Lung (tissue), 11 donors: ENCODE measurements at regions not wholly inside any gene's neighbourhood (a gene's known extent, or its start where the extent isn't known, plus 50 kb on each side); places are given as distances from the start of the nearest gene placed in this dataset.

Source experiments
- ATAC-seq: fragments of 200-7000 bp; cut with Tn5 transposase; one replicate; pipeline ENCODE4 v1.9.1; 2020; ENCODE audit warnings: moderate number of reproducible peaks; ENCODE audit not compliant: insufficient read depth, low FRiP score
- DNase-seq, 3 donors: peaks; one replicate each; pipeline ENCODE4 v3.0.0-alpha.2; 2013 to 2017
- H3K27ac ChIP-seq, 2 donors: one replicate each; pipeline ENCODE4 v1.5.1; 2013; ENCODE audit warnings: mild to moderate bottlenecking in 2 of 2, moderate library complexity in 2 of 2, control low read depth in 1 of 2, inconsistent platforms in 1 of 2, low read depth in 1 of 2, low read length in 1 of 2
- H3K27me3 ChIP-seq, 3 donors: one replicate each; pipeline ENCODE4 v1.5.1; 2013; ENCODE audit warnings: low read length in 2 of 3; ENCODE audit not compliant: control insufficient read depth in 3 of 3, insufficient read depth in 3 of 3
- H3K36me3 ChIP-seq, 4 donors: one replicate each; pipeline ENCODE4 v1.5.1; 2013; ENCODE audit warnings: low read length in 4 of 4, mild to moderate bottlenecking in 1 of 4, moderate library complexity in 1 of 4; ENCODE audit not compliant: control insufficient read depth in 4 of 4, insufficient read depth in 4 of 4
- H3K4me1 ChIP-seq, 5 donors: one replicate each; pipeline ENCODE4 v1.5.1; 2013; ENCODE audit warnings: low read length in 5 of 5, mild to moderate bottlenecking in 2 of 5, moderate library complexity in 1 of 5; ENCODE audit not compliant: control insufficient read depth in 5 of 5, insufficient read depth in 5 of 5
- H3K4me3 ChIP-seq: one replicate; pipeline ENCODE4 v1.5.1; 2013; ENCODE audit warnings: mild to moderate bottlenecking, control low read depth, moderate library complexity
- H3K9ac ChIP-seq, 2 donors: one replicate each; pipeline ENCODE4 v1.5.1; 2013; ENCODE audit warnings: low read length in 2 of 2, control low read depth in 1 of 2; ENCODE audit not compliant: insufficient read depth in 1 of 2
- H3K9me3 ChIP-seq, 4 donors: one replicate each; pipeline ENCODE4 v1.5.1; 2013; ENCODE audit warnings: low read length in 3 of 4, mild to moderate bottlenecking in 1 of 4, moderate library complexity in 1 of 4; ENCODE audit not compliant: control insufficient read depth in 4 of 4, insufficient read depth in 3 of 4
- CTCF ChIP-seq: IDR thresholded peaks from 2 replicates; pipeline ENCODE4 v1.5.1; 2012; ENCODE audit warnings: mild to moderate bottlenecking; ENCODE audit errors: control extremely low read depth, extremely low read depth
- WGBS, 2 donors: extraction: QIAGEN DNeasy Blood & Tissue Kit; methylation state at CpG; one replicate each; pipeline ENCODE4 v1.1.7; 2013; 5-methylcytosine and 5-hydroxymethylcytosine counted together
- donor health status: control.
- donor health status: control.
- donor health status: Bipolar disorder and iron deficiency.
- donor health status: healthy.
- donor health status: DM: yes; HTN: yes; CAD: no.

- ATAC-seq (no peak), DNase-seq (no peak)
- TF ChIP-seq CTCF: no peak
- Histone ChIP-seq H3K9me3 (no peaks in the 10 kb centered on the region), H3K27ac (no peak overlapping the region), H3K4me1 (peaks cover 0 to 5% (median 0%) of the 10 kb centered on the region in 5 donors), H3K4me3 (no peak overlapping the region), H3K36me3 (no peaks in the 10 kb centered on the region), H3K27me3 (peaks cover 0 to 4% (median 0%) of the 10 kb centered on the region in 3 donors), H3K9ac (no peak overlapping the region)
- WGBS, 2 donors: 70 to 73% methylated on average over 3 of the region's 3 CpGs
These were observed 200.1 kb downstream of the SALL1 start for GRCh38 chr16:50950955-50951354.

- Histone ChIP-seq H3K4me1 (peaks cover 0 to 5% (median 0%) of the 10 kb centered on the region in 5 donors), H3K9ac (no peak overlapping the region), H3K27me3 (peaks cover 0 to 5% (median 0%) of the 10 kb centered on the region in 3 donors), H3K36me3 (no peaks in the 10 kb centered on the region), H3K9me3 (no peaks in the 10 kb centered on the region), H3K4me3 (no peak overlapping the region), H3K27ac (no peak overlapping the region)
- 74 to 80% methylated on average over 22 of the region's 22 CpGs for WGBS, 2 donors
- TF ChIP-seq CTCF: no peak
- ATAC-seq (no peak), DNase-seq (no peak)
These were observed 202.7 kb downstream of the SALL1 start for GRCh38 chr16:50948268-50948930.

GRCh38 chr16:50947826-50948225, 203.2 kb downstream of the SALL1 start:
- Histone ChIP-seq H3K27ac (no peak overlapping the region), H3K9me3 (no peaks in the 10 kb centered on the region), H3K4me3 (no peak overlapping the region), H3K36me3 (no peaks in the 10 kb centered on the region), H3K4me1 (peaks cover 0 to 5% (median 0%) of the 10 kb centered on the region in 5 donors), H3K9ac (no peak overlapping the region), H3K27me3 (peaks cover 0 to 6% (median 0%) of the 10 kb centered on the region in 3 donors)
- 94 to 100% methylated on average over 1 of the region's 1 CpG for WGBS, 2 donors
- ATAC-seq: no peak
- no peak for DNase-seq
- TF ChIP-seq CTCF: no peak

GRCh38 chr16:50946606-50947005, 204.5 kb downstream of the SALL1 start:
- H3K36me3 ChIP-seq: no peaks in the 10 kb centered on the region
- peaks cover 0 to 4% (median 0%) of the 10 kb centered on the region in 3 donors for H3K27me3 ChIP-seq
- H3K27ac ChIP-seq: no peak overlapping the region
- no peak for TF ChIP-seq CTCF
- peaks cover 0 to 5% (median 0%) of the 10 kb centered on the region in 5 donors for H3K4me1 ChIP-seq
- H3K9me3 ChIP-seq: no peaks in the 10 kb centered on the region
- DNase-seq (no peak), ATAC-seq (no peak)
- H3K9ac ChIP-seq: no peak overlapping the region
- WGBS, 2 donors: 80 to 82% methylated on average over 5 of the region's 5 CpGs
- H3K4me3 ChIP-seq: no peak overlapping the region
